OCI-LY7 (cell line): ENCODE measurements at regions not wholly inside any gene's neighbourhood (a gene's known extent, or its start where the extent isn't known, plus 50 kb on each side); places are given as distances from the start of the nearest gene placed in this dataset.

ENCODE experiments used
- BruUV-seq: library from RNA; stranded (reverse); fragments of 400-500 nt; replicated peaks from 2 replicates; lab custom pipeline; 2021; lab: Mats Ljungman, UMichigan
- CTCF ChIA-PET: fragments of 300-600 bp; sonication (Branson Sonifier 250); formaldehyde crosslinking; loops from one replicate; lab custom pipeline; 2022; ENCODE audit warnings: antibody characterized with exemption; ENCODE audit not compliant: unreplicated experiment; lab: Charles Lee
- POLR2A ChIA-PET: fragments of 300-600 bp; sonication (Branson Sonifier 250); formaldehyde crosslinking; loops from one replicate; lab custom pipeline; 2022; ENCODE audit warnings: antibody characterized with exemption; lab: Charles Lee
- DNase-seq: peaks from one replicate; pipeline ENCODE4 v3.0.0-alpha.2; 2015; ENCODE audit warnings: low spot score
- H2AFZ ChIP-seq: fragments of 200-600 bp; sonication (generic), shearing (Covaris generic); 2 replicates; pipeline ENCODE4 v1.6.1; 2014; ENCODE audit warnings: mild to moderate bottlenecking, antibody characterized with exemption, low read length, moderate library complexity
- H3K27ac ChIP-seq: fragments of 200-600 bp; sonication (generic); 2 replicates; pipeline ENCODE4 v1.5.1; 2014; ENCODE audit warnings: mixed run types, low read depth, mild to moderate bottlenecking, moderate library complexity, low read length, inconsistent platforms; ENCODE audit not compliant: poor library complexity, severe bottlenecking
- H3K36me3 ChIP-seq: fragments of 200-600 bp; sonication (generic); 2 replicates; pipeline ENCODE4 v1.6.1; 2014; ENCODE audit warnings: mild to moderate bottlenecking, antibody characterized with exemption, low read length, moderate library complexity, mixed read lengths; ENCODE audit not compliant: insufficient read depth
- H3K4me1 ChIP-seq: fragments of 200-600 bp; sonication (generic); 2 replicates; pipeline ENCODE4 v1.5.1; 2014; ENCODE audit warnings: mild to moderate bottlenecking, low read length; ENCODE audit not compliant: insufficient read depth, poor library complexity, severe bottlenecking
- H3K4me2 ChIP-seq: fragments of 200-600 bp; sonication (generic); 2 replicates; pipeline ENCODE4 v1.6.1; 2014; ENCODE audit warnings: mild to moderate bottlenecking, low read length
- H3K4me3 ChIP-seq: fragments of 200-600 bp; sonication (generic); 2 replicates; pipeline ENCODE4 v1.5.1; 2014; ENCODE audit warnings: mild to moderate bottlenecking, low read depth, low read length; ENCODE audit not compliant: poor library complexity, severe bottlenecking
- H3K79me2 ChIP-seq: fragments of 200-600 bp; sonication (generic); 2 replicates; pipeline ENCODE4 v1.6.1; 2016; ENCODE audit warnings: low read depth, mild to moderate bottlenecking, low read length, moderate library complexity, mixed read lengths; ENCODE audit not compliant: insufficient read depth
- H3K9me2 ChIP-seq: fragments of 200-600 bp; sonication (generic); 2 replicates; pipeline ENCODE4 v1.6.1; 2016; ENCODE audit warnings: mild to moderate bottlenecking, low read length, mixed read lengths; ENCODE audit not compliant: insufficient read depth
- H3K9me3 ChIP-seq: fragments of 200-600 bp; sonication (generic); 2 replicates; pipeline ENCODE4 v1.6.1; 2014; ENCODE audit warnings: mild to moderate bottlenecking, mixed run types, low read length, mixed read lengths
- H4K20me1 ChIP-seq: fragments of 200-600 bp; sonication (generic); 2 replicates; pipeline ENCODE4 v1.6.1; 2014; ENCODE audit warnings: mild to moderate bottlenecking, antibody characterized with exemption, low read length, moderate library complexity, mixed read lengths; ENCODE audit not compliant: insufficient read depth
- CTCF ChIP-seq: fragments of 200-600 bp; sonication (generic); conservative IDR thresholded peaks from 2 replicates; pipeline ENCODE4 v1.5.1; 2014; ENCODE audit warnings: mild to moderate bottlenecking, antibody characterized with exemption, low read length, moderate library complexity, mixed read lengths
- EZH2phosphoT487 ChIP-seq: fragments of 200-600 bp; sonication (generic); IDR thresholded peaks from 2 replicates; pipeline ENCODE4 v1.6.1; 2018; ENCODE audit warnings: low read depth, borderline replicate concordance, mild to moderate bottlenecking, mixed run types, antibody characterized with exemption, low read length, moderate library complexity, mixed read lengths
- intact Hi-C: fragments of 100-400 bp; cut with micrococcal nuclease; formaldehyde crosslinking; loops from one replicate; pipeline ENCODE4 v1.10.0; 2022; ENCODE audit not compliant: unreplicated experiment

DNA sequence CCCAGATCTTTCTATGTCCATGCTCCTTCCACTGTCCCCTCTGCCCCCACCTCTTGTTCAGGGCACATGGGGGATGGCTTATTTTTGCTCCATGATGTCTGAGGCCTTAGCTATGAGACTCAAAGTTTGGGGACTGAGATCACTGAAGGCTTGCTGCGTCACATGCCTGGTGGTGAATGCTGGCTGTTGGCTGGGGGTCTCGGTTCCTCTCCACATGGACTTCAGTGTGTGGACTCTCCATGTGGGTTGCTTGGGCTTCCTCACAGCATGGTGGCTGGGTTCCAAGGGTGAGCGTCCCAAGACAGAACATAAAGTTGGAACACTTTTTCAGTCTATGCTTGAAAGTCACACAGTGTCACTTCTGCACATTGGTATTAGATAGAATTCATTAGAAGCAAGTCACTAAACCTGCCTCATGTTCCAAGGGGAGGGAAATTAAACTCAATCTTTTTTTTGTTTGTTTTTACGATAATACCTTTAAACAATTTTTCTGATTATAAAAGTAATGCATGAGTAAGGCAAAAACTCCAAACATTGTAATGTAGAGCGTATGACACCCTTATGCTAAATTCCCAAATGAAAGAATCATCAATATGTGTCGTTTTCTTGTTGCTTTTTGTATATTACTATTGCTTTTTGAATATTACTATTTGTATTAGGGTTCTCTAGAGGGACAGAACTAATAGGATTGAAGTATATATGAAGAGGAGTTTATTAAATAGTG, 111.7 kb downstream of the MYCN start:
- DNase-seq, result no peak
- no peaks in the 10 kb centered on the region for H4K20me1 ChIP-seq
- no peaks in the 10 kb centered on the region for H3K79me2 ChIP-seq
- H3K9me2 ChIP-seq, result no peaks in the 10 kb centered on the region
- no peak overlapping the region for H3K4me2 ChIP-seq
- TF ChIP-seq EZH2phosphoT487, result no peak
- no peak for TF ChIP-seq CTCF
- no TSS peak for BruUV-seq
- H3K27ac ChIP-seq, result no peak overlapping the region
- no peaks in the 10 kb centered on the region for H3K36me3 ChIP-seq
- POLR2A ChIA-PET, result no interaction called here
- H2AFZ ChIP-seq, result no peak overlapping the region
- CTCF ChIA-PET, result no interaction called here
- H3K4me1 ChIP-seq, result no peaks in the 10 kb centered on the region
- no peak overlapping the region for H3K4me3 ChIP-seq
- intact Hi-C loops, result no loop called here
- no peaks in the 10 kb centered on the region for H3K9me3 ChIP-seq

- POLR2A ChIA-PET, result interaction anchor here (0.7 kb wide), 1 partner anchor 223 kb away, joined by 4 read pairs; no protein-coding TSS in a partner anchor
- Histone ChIP-seq H3K4me2 (no peak overlapping the region), H4K20me1 (no peaks in the 10 kb centered on the region), H3K4me1 (no peaks in the 10 kb centered on the region), H3K9me3 (no peaks in the 10 kb centered on the region), H3K27ac (no peak overlapping the region), H2AFZ (no peak overlapping the region), H3K36me3 (no peaks in the 10 kb centered on the region), H3K4me3 (no peak overlapping the region), H3K79me2 (no peaks in the 10 kb centered on the region), H3K9me2 (no peaks in the 10 kb centered on the region)
- CTCF ChIA-PET, result interaction anchor here (0.6 kb wide), 1 partner anchor 1173 kb away, joined by 3 read pairs; no protein-coding TSS in a partner anchor
- no peak for DNase-seq
- BruUV-seq, result no TSS peak
- TF ChIP-seq EZH2phosphoT487, result no peak
- no peak for TF ChIP-seq CTCF
- intact Hi-C loops, result no loop called here
Observed at GRCh38 chr2:16050908-16051489, 110.6 kb downstream of the MYCN start.
